ENCODE measurements at regions not wholly inside any gene's neighbourhood (a gene's known extent, or its start where the extent isn't known, plus 50 kb on each side); places are given as distances from the start of the nearest gene placed in this dataset.

GRCh38 chr20:17010181-17010580 lies 216.7 kb upstream of the PCSK2 start:
- TF ChIP-seq CTCF (IDR thresholded peaks at IDR 0.05; ENCODE audit: insufficient read depth, low read depth, low read length), result no peak
- TF ChIP-seq EZH2 (IDR thresholded peaks at IDR 0.05; ENCODE audit: insufficient read depth, low read length), result no peak
